ENCODE measurements at regions not wholly inside any gene's neighbourhood (a gene's known extent, or its start where the extent isn't known, plus 50 kb on each side); places are given as distances from the start of the nearest gene placed in this dataset.

GRCh38 chr6:147699637-147700036 lies 191.1 kb downstream of the SAMD5 start:
- no peak for TF ChIP-seq CTCF (IDR thresholded peaks at IDR 0.05)
- no peak for TF ChIP-seq POLR2A (IDR thresholded peaks at IDR 0.05)
